GM12878 (cell line): ENCODE measurements at regions not wholly inside any gene's neighbourhood (a gene's known extent, or its start where the extent isn't known, plus 50 kb on each side); places are given as distances from the start of the nearest gene placed in this dataset.

ENCODE experiments used
- ATAC-seq: fragments of 200-7000 bp; cut with Tn5 transposase; 3 replicates; pipeline ENCODE4 v1.9.1; 2020; ENCODE audit warnings: mild to moderate bottlenecking, moderate library complexity
- BruUV-seq: library from RNA; stranded (reverse); fragments of 400-500 nt; replicated peaks from 2 replicates; lab custom pipeline; 2021; lab: Mats Ljungman, UMichigan
- CTCF ChIA-PET: fragments of 300-600 bp; sonication (Branson Sonifier 250); formaldehyde crosslinking; extraction: SDS; loops from one replicate; lab custom pipeline; 2021; ENCODE audit warnings: inconsistent platforms; lab: Yijun Ruan, JAX
- POLR2A ChIA-PET: fragments of 350-600 bp; formaldehyde crosslinking; extraction: SDS; loops from one replicate; lab custom pipeline; 2021; ENCODE audit warnings: inconsistent platforms; lab: Charles Lee
- RAD21 ChIA-PET: fragments of 300-600 bp; sonication (Branson Sonifier 250); formaldehyde crosslinking; loops from one replicate; lab custom pipeline; 2023; ENCODE audit warnings: antibody characterized with exemption; ENCODE audit not compliant: unreplicated experiment; lab: Charles Lee
- SMC1A ChIA-PET: fragments of 300-600 bp; sonication (Branson Sonifier 250); formaldehyde crosslinking; loops from one replicate; lab custom pipeline; 2023; ENCODE audit not compliant: unreplicated experiment, uncharacterized antibody; lab: Charles Lee
- DNase-seq: peaks from one replicate; pipeline ENCODE4 v3.0.0-alpha.2; 2011; ENCODE audit warnings: low read depth, low spot score
- FAIRE-seq: peaks from 3 replicates; lab custom pipeline; 2011; peaks lifted over from hg19 to GRCh38; lab: Jason Lieb, UNC
- H2AFZ ChIP-seq: 2 replicates; pipeline ENCODE4 v1.6.0; 2011; ENCODE audit warnings: low read depth, low read length, control low read depth; ENCODE audit not compliant: control insufficient read depth
- H3K27ac ChIP-seq: 2 replicates; pipeline ENCODE4 v1.5.1; 2011; ENCODE audit warnings: control low read depth; ENCODE audit not compliant: control insufficient read depth, insufficient read depth
- H3K27me3 ChIP-seq, 2 experiments: replicated peaks in 1 of 2; 2 replicates each; pipeline versions ENCODE4 v1.6.0 to v1.6.1; 2011; ENCODE audit warnings: low read length in 1 of 2; ENCODE audit not compliant: control insufficient read depth in 2 of 2, insufficient read depth in 2 of 2
- H3K36me3 ChIP-seq, 2 experiments: 2 replicates each; pipeline ENCODE4 v1.5.1; 2011; ENCODE audit warnings: low read length in 1 of 2; ENCODE audit not compliant: control insufficient read depth in 2 of 2, insufficient read depth in 2 of 2
- H3K4me1 ChIP-seq: 2 replicates; pipeline ENCODE4 v1.6.1; 2011; ENCODE audit warnings: mild to moderate bottlenecking, low read length, moderate library complexity, mixed read lengths; ENCODE audit not compliant: control insufficient read depth, insufficient read depth
- H3K4me2 ChIP-seq: 2 replicates; pipeline ENCODE4 v1.6.0; 2011; ENCODE audit warnings: control low read depth; ENCODE audit not compliant: control insufficient read depth, insufficient read depth
- H3K4me3 ChIP-seq: fragments of 200-600 bp; sonication (generic); 2 replicates; pipeline ENCODE4 v1.5.1; 2016
- H3K79me2 ChIP-seq: 2 replicates; pipeline ENCODE4 v1.6.0; 2011; ENCODE audit warnings: low read length; ENCODE audit not compliant: control insufficient read depth, insufficient read depth
- H3K9ac ChIP-seq: 2 replicates; pipeline ENCODE4 v1.8.0; 2011; ENCODE audit warnings: low read length, control low read depth, mixed read lengths; ENCODE audit not compliant: control insufficient read depth, insufficient read depth
- H3K9me3 ChIP-seq: replicated peaks from 3 replicates; pipeline ENCODE4 v1.5.1; 2011; ENCODE audit warnings: mild to moderate bottlenecking, low read length; ENCODE audit not compliant: control insufficient read depth, insufficient read depth
- H4K20me1 ChIP-seq: 2 replicates; pipeline ENCODE4 v1.6.0; 2011; ENCODE audit not compliant: control insufficient read depth, insufficient read depth
- FOXK2 ChIP-seq: fragments of 450-650 bp; IDR thresholded peaks from 2 replicates; pipeline ENCODE4 v1.6.1; 2017; ENCODE audit warnings: mild to moderate bottlenecking, moderate library complexity
- IRF4 ChIP-seq: IDR thresholded peaks from 2 replicates; pipeline ENCODE4 v1.6.1; 2011; ENCODE audit warnings: low read depth, low read length
- SRF ChIP-seq, 2 experiments: IDR thresholded peaks; 2 replicates each; pipeline ENCODE4 v1.6.1; 2011; ENCODE audit warnings: low read depth in 2 of 2, low read length in 2 of 2, mild to moderate bottlenecking in 1 of 2, moderate library complexity in 1 of 2
- TAF1 ChIP-seq: IDR thresholded peaks from 2 replicates; pipeline ENCODE4 v1.6.1; 2011; ENCODE audit warnings: mild to moderate bottlenecking, low read depth, low read length, borderline replicate concordance
- TCF3 ChIP-seq: IDR thresholded peaks from 2 replicates; pipeline ENCODE4 v1.6.1; 2012; ENCODE audit warnings: low read depth, mild to moderate bottlenecking, low read length, borderline replicate concordance; ENCODE audit not compliant: insufficient read depth
- TCF7 ChIP-seq: IDR thresholded peaks from 2 replicates; pipeline ENCODE4 v1.6.1; 2014; ENCODE audit warnings: antibody characterized with exemption, borderline replicate concordance
- USF2 ChIP-seq: IDR thresholded peaks from 2 replicates; pipeline ENCODE4 v1.6.1; 2011; ENCODE audit warnings: low read depth, low read length, improper control_type of control experiment, borderline replicate concordance
- ZBTB4 ChIP-seq: fragments of 450-650 bp; formaldehyde crosslinking; IDR thresholded peaks from 2 replicates; pipeline ENCODE4 v1.4.0; 2022; ENCODE audit warnings: mild to moderate bottlenecking, moderate library complexity
- WGBS: methylation state at CpG from one replicate; pipeline ENCODE4 v1.1.6; 2016; ENCODE audit warnings: low lambda C conversion rate; ENCODE audit not compliant: insufficient replicate concordance, insufficient coverage; ENCODE audit errors: missing lambda C conversion rate; 5-methylcytosine and 5-hydroxymethylcytosine counted together
- in situ Hi-C: fragments of 300-500 bp; cut with MboI; formaldehyde crosslinking; loops from 9 replicates; pipeline ENCODE4 v1.14.3; 2018; ENCODE audit warnings: mixed read lengths
- intact Hi-C: fragments of 100-400 bp; cut with micrococcal nuclease; formaldehyde crosslinking; loops from one replicate; pipeline ENCODE4 v1.14.2; 2022; ENCODE audit not compliant: unreplicated experiment

- TF ChIP-seq USF2 = no peak
These were observed 271.1 kb downstream of the KCNRG start (continued) for GRCh38 chr13:50286324-50286723.

- POLR2A ChIA-PET = no interaction called here
- Histone ChIP-seq H3K4me1 (peaks cover 2% of the 10 kb centered on the region; the same call in 1 of the 2 replicates), H2AFZ (no peak overlapping the region), H3K9ac (no peak overlapping the region), H3K4me2 (no peak overlapping the region), H3K27me3 (peaks cover 0 to 7% of the 10 kb centered on the region in 2 experiments; a peak in 3 of 4 replicates), H3K79me2 (no peaks in the 10 kb centered on the region), H4K20me1 (no peaks in the 10 kb centered on the region), H3K4me3 (no peak overlapping the region), H3K9me3 (no peaks in the 10 kb centered on the region; the same call in none of the 3 replicates), H3K27ac (no peak overlapping the region), H3K36me3 (no peaks in the 10 kb centered on the region)
- FAIRE-seq (no peak), DNase-seq (no peak), ATAC-seq (no peak)
- RAD21 ChIA-PET = no interaction called here
- WGBS = 43% methylated on average over 1 of the region's 1 CpG
- intact Hi-C loops = no loop called here
- in situ Hi-C loops = no loop called here
- SMC1A ChIA-PET = no interaction called here
- no TSS peak for BruUV-seq
- CTCF ChIA-PET = no interaction called here
- TF ChIP-seq TAF1 = no peak
- TF ChIP-seq IRF4 = no peak
- no peak for TF ChIP-seq TCF3
- no peak for TF ChIP-seq FOXK2
- TF ChIP-seq SRF (IDR thresholded peaks at IDR 0.05; ENCODE audit: low read depth in 2 of 2, low read length in 2 of 2) = no peak
- TF ChIP-seq TCF7 = no peak
- TF ChIP-seq ZBTB4 (CRISPR knock-in tag) = no peak
These were observed 274.9 kb downstream of the KCNRG start for GRCh38 chr13:50290186-50290585.
